ENCODE measurements at regions not wholly inside any gene's neighbourhood (a gene's known extent, or its start where the extent isn't known, plus 50 kb on each side); places are given as distances from the start of the nearest gene placed in this dataset.

- Mint-ChIP-seq H3K27ac (no peak overlapping the region), H3K9me3 (no peaks in the 10 kb centered on the region), H3K4me1 (peaks cover 24% of the 10 kb centered on the region), H3K4me3 (no peak overlapping the region), H3K27me3 (no peaks in the 10 kb centered on the region), H3K36me3 (ENCODE audit: low read depth) (no peaks in the 10 kb centered on the region)
- ATAC-seq (replicated peaks): no peak
Measured at GRCh38 chr10:3464760-3465405, 292.3 kb upstream of the PITRM1 start.

- H3K36me3 Mint-ChIP-seq (ENCODE audit: low read depth): no peaks in the 10 kb centered on the region
- no peak overlapping the region for H3K27ac Mint-ChIP-seq
- H3K27me3 Mint-ChIP-seq: no peaks in the 10 kb centered on the region
- H3K4me3 Mint-ChIP-seq: no peak overlapping the region
- ATAC-seq (replicated peaks): no peak
- H3K9me3 Mint-ChIP-seq: no peaks in the 10 kb centered on the region
- H3K4me1 Mint-ChIP-seq: peaks cover 3% of the 10 kb centered on the region
Measured at GRCh38 chr10:3460420-3461128, 288.0 kb upstream of the PITRM1 start.

GRCh38 chr10:3455385-3456334 is 283.1 kb upstream of the PITRM1 start:
- Mint-ChIP-seq H3K9me3 (no peaks in the 10 kb centered on the region), H3K4me1 (peaks cover 3% of the 10 kb centered on the region), H3K4me3 (peak overlapping the region; percentile 22), H3K36me3 (ENCODE audit: low read depth) (no peaks in the 10 kb centered on the region), H3K27me3 (no peaks in the 10 kb centered on the region), H3K27ac (peak overlapping the region; percentile 18)
- no peak for ATAC-seq (replicated peaks)

- Mint-ChIP-seq H3K4me1 (peaks cover 3% of the 10 kb centered on the region), H3K4me3 (peak overlapping the region; percentile 25), H3K27me3 (peaks cover 4% of the 10 kb centered on the region), H3K36me3 (ENCODE audit: low read depth) (no peaks in the 10 kb centered on the region), H3K27ac (no peak overlapping the region), H3K9me3 (no peaks in the 10 kb centered on the region)
- no peak for ATAC-seq (replicated peaks)
Measured at GRCh38 chr10:3452683-3453361, 280.2 kb upstream of the PITRM1 start.

- peaks cover 3% of the 10 kb centered on the region for H3K4me1 Mint-ChIP-seq
- no peaks in the 10 kb centered on the region for H3K36me3 Mint-ChIP-seq (ENCODE audit: low read depth)
- H3K27ac Mint-ChIP-seq: no peak overlapping the region
- H3K4me3 Mint-ChIP-seq: no peak overlapping the region
- ATAC-seq (replicated peaks): no peak
- H3K9me3 Mint-ChIP-seq: no peaks in the 10 kb centered on the region
- H3K27me3 Mint-ChIP-seq: peaks cover 6% of the 10 kb centered on the region
Measured at GRCh38 chr10:3452173-3452626, 279.6 kb upstream of the PITRM1 start.

GRCh38 chr10:3451516-3452172 is 279.1 kb upstream of the PITRM1 start:
- H3K4me1 Mint-ChIP-seq: peaks cover 3% of the 10 kb centered on the region
- no peak overlapping the region for H3K4me3 Mint-ChIP-seq
- H3K36me3 Mint-ChIP-seq (ENCODE audit: low read depth): no peaks in the 10 kb centered on the region
- H3K9me3 Mint-ChIP-seq: no peaks in the 10 kb centered on the region
- H3K27ac Mint-ChIP-seq: no peak overlapping the region
- H3K27me3 Mint-ChIP-seq: peaks cover 6% of the 10 kb centered on the region
- no peak for ATAC-seq (replicated peaks)

- Mint-ChIP-seq H3K9me3 (no peaks in the 10 kb centered on the region), H3K4me3 (no peak overlapping the region), H3K27ac (no peak overlapping the region), H3K4me1 (no peaks in the 10 kb centered on the region), H3K27me3 (peaks cover 6% of the 10 kb centered on the region), H3K36me3 (ENCODE audit: low read depth) (no peaks in the 10 kb centered on the region)
- ATAC-seq (replicated peaks): no peak
Measured at GRCh38 chr10:3446221-3446620, 273.6 kb upstream of the PITRM1 start.

- H3K36me3 Mint-ChIP-seq (ENCODE audit: low read depth): no peaks in the 10 kb centered on the region
- H3K4me1 Mint-ChIP-seq: no peaks in the 10 kb centered on the region
- H3K4me3 Mint-ChIP-seq: no peak overlapping the region
- no peaks in the 10 kb centered on the region for H3K9me3 Mint-ChIP-seq
- H3K27me3 Mint-ChIP-seq: peaks cover 6% of the 10 kb centered on the region
- no peak overlapping the region for H3K27ac Mint-ChIP-seq
- no peak for ATAC-seq (replicated peaks)
Measured at GRCh38 chr10:3445648-3446047, 273.1 kb upstream of the PITRM1 start.

GRCh38 chr10:3442451-3442990 is 269.9 kb upstream of the PITRM1 start:
- no peak for ATAC-seq (replicated peaks)
- Mint-ChIP-seq H3K4me3 (no peak overlapping the region), H3K27me3 (peaks cover 2% of the 10 kb centered on the region)

GRCh38 chr10:3439183-3439582 is 266.6 kb upstream of the PITRM1 start:
- no peaks in the 10 kb centered on the region for H3K27me3 Mint-ChIP-seq
- no peak overlapping the region for H3K4me3 Mint-ChIP-seq
- no peak for ATAC-seq (replicated peaks)
- no peaks in the 10 kb centered on the region for H3K36me3 Mint-ChIP-seq (ENCODE audit: low read depth)
- no peaks in the 10 kb centered on the region for H3K9me3 Mint-ChIP-seq
- no peak overlapping the region for H3K27ac Mint-ChIP-seq
- no peaks in the 10 kb centered on the region for H3K4me1 Mint-ChIP-seq

More at GRCh38 chr10:3442451-3442990, 269.9 kb upstream of the PITRM1 start:
- Mint-ChIP-seq H3K36me3 (ENCODE audit: low read depth) (no peaks in the 10 kb centered on the region), H3K27ac (no peak overlapping the region), H3K4me1 (no peaks in the 10 kb centered on the region), H3K9me3 (no peaks in the 10 kb centered on the region)

- Mint-ChIP-seq H3K27me3 (no peaks in the 10 kb centered on the region), H3K4me3 (no peak overlapping the region), H3K4me1 (no peaks in the 10 kb centered on the region), H3K27ac (no peak overlapping the region), H3K36me3 (ENCODE audit: low read depth) (no peaks in the 10 kb centered on the region), H3K9me3 (no peaks in the 10 kb centered on the region)
- no peak for ATAC-seq (replicated peaks)
Measured at GRCh38 chr10:3438606-3439005, 266.0 kb upstream of the PITRM1 start.

- Mint-ChIP-seq H3K36me3 (ENCODE audit: low read depth) (no peaks in the 10 kb centered on the region), H3K4me1 (peaks cover 6% of the 10 kb centered on the region), H3K27me3 (no peaks in the 10 kb centered on the region), H3K9me3 (peaks cover 6% of the 10 kb centered on the region), H3K4me3 (no peak overlapping the region), H3K27ac (no peak overlapping the region)
- no peak for ATAC-seq (replicated peaks)
Measured at GRCh38 chr10:3435671-3436070, 263.1 kb upstream of the PITRM1 start.

GRCh38 chr10:3433988-3434387 is 261.4 kb upstream of the PITRM1 start:
- ATAC-seq (replicated peaks): no peak
- Mint-ChIP-seq H3K4me3 (no peak overlapping the region), H3K27me3 (no peaks in the 10 kb centered on the region), H3K27ac (no peak overlapping the region), H3K36me3 (ENCODE audit: low read depth) (no peaks in the 10 kb centered on the region), H3K4me1 (peaks cover 8% of the 10 kb centered on the region), H3K9me3 (peaks cover 8% of the 10 kb centered on the region)
